GM23338 (cell line): ENCODE measurements at regions not wholly inside any gene's neighbourhood (a gene's known extent, or its start where the extent isn't known, plus 50 kb on each side); places are given as distances from the start of the nearest gene placed in this dataset.
A peak's percentile ranks its signal among the peaks of the same experiment; 100 is the strongest.

Experiments used
- ATAC-seq: fragments of 200-7000 bp; cut with Tn5 transposase; 3 replicates; pipeline ENCODE4 v1.9.1; 2020
- DNase-seq: peaks from one replicate; pipeline ENCODE4 v3.0.0-alpha.2; 2015; ENCODE audit warnings: low spot score
- H2AFZ ChIP-seq: fragments of 200-600 bp; sonication (generic); 2 replicates; pipeline ENCODE4 v1.8.0; 2016; ENCODE audit warnings: antibody characterized with exemption, mild to moderate bottlenecking, moderate library complexity
- H3F3A ChIP-seq: fragments of 200-600 bp; sonication (generic); replicated peaks from 2 replicates; pipeline ENCODE4 v1.8.0; 2017; ENCODE audit warnings: antibody characterized with exemption, mixed run types, low read depth
- H3K27ac ChIP-seq: fragments of 200-600 bp; sonication (generic); 2 replicates; pipeline ENCODE4 v1.6.1; 2016; ENCODE audit warnings: low read depth
- H3K27me3 ChIP-seq: fragments of 200-600 bp; sonication (generic); 2 replicates; pipeline ENCODE4 v1.8.0; 2016; ENCODE audit warnings: mild to moderate bottlenecking, mixed run types, moderate library complexity; ENCODE audit not compliant: insufficient read depth
- H3K36me3 ChIP-seq: fragments of 200-600 bp; sonication (generic); 2 replicates; pipeline ENCODE4 v1.8.0; 2016; ENCODE audit warnings: mild to moderate bottlenecking; ENCODE audit not compliant: insufficient read depth
- H3K4me1 ChIP-seq: fragments of 200-600 bp; sonication (generic); 2 replicates; pipeline ENCODE4 v1.8.0; 2016; ENCODE audit warnings: mild to moderate bottlenecking, moderate library complexity; ENCODE audit not compliant: insufficient read depth
- H3K4me2 ChIP-seq: fragments of 200-600 bp; sonication (generic); 2 replicates; pipeline ENCODE4 v1.7.1; 2017; ENCODE audit warnings: mixed run types
- H3K4me3 ChIP-seq: fragments of 200-600 bp; sonication (generic); 2 replicates; pipeline ENCODE4 v1.6.1; 2016; ENCODE audit warnings: mixed run types
- H3K79me2 ChIP-seq: fragments of 200-600 bp; sonication (generic); replicated peaks from 2 replicates; pipeline ENCODE4 v1.8.0; 2017; ENCODE audit warnings: mild to moderate bottlenecking; ENCODE audit not compliant: insufficient read depth
- H3K9me2 ChIP-seq: fragments of 200-600 bp; sonication (generic); 2 replicates; pipeline ENCODE4 v1.8.0; 2017; ENCODE audit not compliant: insufficient read depth
- H4K20me1 ChIP-seq: fragments of 200-600 bp; sonication (generic); replicated peaks from 2 replicates; pipeline ENCODE4 v1.8.0; 2017; ENCODE audit warnings: mild to moderate bottlenecking; ENCODE audit not compliant: insufficient read depth
- H3K27ac Mint-ChIP-seq: 2 replicates; pipeline ENCODE4 v1.8.0; 2020; ENCODE audit warnings: inconsistent platforms, mild to moderate bottlenecking, moderate library complexity, mixed read lengths
- H3K27me3 Mint-ChIP-seq: 3 replicates; pipeline ENCODE4 v1.8.0; 2022; ENCODE audit warnings: low read depth, mild to moderate bottlenecking, moderate library complexity, mixed read lengths, inconsistent platforms; ENCODE audit not compliant: insufficient read depth, poor library complexity
- H3K36me3 Mint-ChIP-seq: 3 replicates; pipeline ENCODE4 v1.8.0; 2021; ENCODE audit warnings: low read depth, mild to moderate bottlenecking, inconsistent platforms, moderate library complexity, mixed read lengths
- H3K4me1 Mint-ChIP-seq: 3 replicates; pipeline ENCODE4 v1.8.0; 2020; ENCODE audit warnings: mild to moderate bottlenecking, inconsistent platforms, mixed read lengths
- H3K4me3 Mint-ChIP-seq: 3 replicates; pipeline ENCODE4 v1.8.0; 2021; ENCODE audit warnings: moderate library complexity, mild to moderate bottlenecking, inconsistent platforms, mixed read lengths
- H3K9me3 Mint-ChIP-seq: 3 replicates; pipeline ENCODE4 v1.8.0; 2020; ENCODE audit warnings: moderate library complexity, mild to moderate bottlenecking, inconsistent platforms, mixed read lengths
- CREB1 ChIP-seq: fragments of 250-450 bp; sonication (Bioruptor Pico); IDR thresholded peaks from 2 replicates; pipeline ENCODE4 v1.5.0; 2020; ENCODE audit warnings: low read depth, mild to moderate bottlenecking, moderate library complexity
- CTCF ChIP-seq, 2 experiments: fragments of 200-600 bp in 1 of 2; sonication (generic) in 1 of 2; conservative IDR thresholded peaks; 2 replicates each; pipeline versions ENCODE4 v1.5.1 to v1.6.1; 2016 to 2017; ENCODE audit warnings: antibody characterized with exemption in 2 of 2, low read depth in 2 of 2, mild to moderate bottlenecking in 2 of 2, moderate library complexity in 1 of 2
- ETS1 ChIP-seq: IDR thresholded peaks from 2 replicates; pipeline ENCODE4 v1.6.1; 2016; ENCODE audit warnings: antibody characterized with exemption
- EZH2 ChIP-seq: fragments of 200-600 bp; sonication (generic); IDR thresholded peaks from one replicate; pipeline ENCODE4 v1.8.0; 2017; ENCODE audit warnings: antibody characterized with exemption, mild to moderate bottlenecking, low read depth; ENCODE audit not compliant: unreplicated experiment
- EZH2phosphoT487 ChIP-seq: fragments of 200-600 bp; sonication (generic); IDR thresholded peaks from one replicate; pipeline ENCODE4 v1.8.1; 2018; ENCODE audit warnings: antibody characterized with exemption; ENCODE audit not compliant: unreplicated experiment
- JUNB ChIP-seq: IDR thresholded peaks from one replicate; pipeline ENCODE4 v1.6.1; 2016; ENCODE audit warnings: antibody characterized with exemption; ENCODE audit not compliant: unreplicated experiment
- NANOG ChIP-seq: IDR thresholded peaks from 2 replicates; pipeline ENCODE4 v1.6.1; 2016; ENCODE audit warnings: antibody characterized with exemption, borderline replicate concordance
- STAT1 ChIP-seq: IDR thresholded peaks from one replicate; pipeline ENCODE4 v1.6.1; 2016; ENCODE audit warnings: antibody characterized with exemption; ENCODE audit not compliant: unreplicated experiment
- ZNF114 ChIP-seq: fragments of 250-450 bp; sonication (Bioruptor Pico); IDR thresholded peaks from 2 replicates; pipeline ENCODE4 v1.5.0; 2020; ENCODE audit warnings: mild to moderate bottlenecking, moderate library complexity
- ZNF331 ChIP-seq: fragments of 250-450 bp; sonication (Bioruptor Pico); IDR thresholded peaks from 2 replicates; pipeline ENCODE4 v1.5.0; 2020; ENCODE audit warnings: low read depth, mild to moderate bottlenecking, moderate library complexity
- ZNF462 ChIP-seq: fragments of 250-450 bp; sonication (Bioruptor Pico); IDR thresholded peaks from 2 replicates; pipeline ENCODE4 v1.5.0; 2020; ENCODE audit warnings: mild to moderate bottlenecking, moderate library complexity

GRCh38 chr5:82396871-82397514 lies 118.8 kb upstream of the RPS23 start:
- no peak for TF ChIP-seq ZNF331
- no peak for TF ChIP-seq EZH2
- no peak for TF ChIP-seq STAT1
- TF ChIP-seq ZNF114 (CRISPR knock-in tag) = no peak
- no peak for TF ChIP-seq EZH2phosphoT487
- H2AFZ ChIP-seq = peak overlapping the region; percentile 1; the same call in 1 of the 2 replicates

GRCh38 chr5:82396396-82396795 lies 118.2 kb upstream of the RPS23 start:
- Histone ChIP-seq H3K9me2 (peaks cover 6% of the 10 kb centered on the region), H3F3A (no peaks in the 10 kb centered on the region), H3K4me3 (no peak overlapping the region), H2AFZ (no peak overlapping the region), H3K27me3 (no peaks in the 10 kb centered on the region), H4K20me1 (no peaks in the 10 kb centered on the region), H3K27ac (no peak overlapping the region), H3K4me1 (no peaks in the 10 kb centered on the region), H3K4me2 (no peak overlapping the region), H3K79me2 (no peaks in the 10 kb centered on the region), H3K36me3 (no peaks in the 10 kb centered on the region)
- no peak for DNase-seq
- Mint-ChIP-seq H3K9me3 (no peaks in the 10 kb centered on the region), H3K4me1 (peaks cover 3% of the 10 kb centered on the region; the same call in 2 of the 3 replicates), H3K27me3 (no peaks in the 10 kb centered on the region), H3K4me3 (no peak overlapping the region), H3K27ac (no peak overlapping the region), H3K36me3 (no peaks in the 10 kb centered on the region)
- ATAC-seq = no peak
- no peak for TF ChIP-seq CREB1 (CRISPR knock-in tag)
- no peak for TF ChIP-seq EZH2
- TF ChIP-seq STAT1 = no peak
- no peak for TF ChIP-seq EZH2phosphoT487
- no peak for TF ChIP-seq NANOG
- TF ChIP-seq CTCF (conservative IDR thresholded peaks at IDR 0.05; ENCODE audit: low read depth in 2 of 2) = no peak
- TF ChIP-seq JUNB = no peak
- no peak for TF ChIP-seq ETS1
- TF ChIP-seq ZNF462 = no peak
- TF ChIP-seq ZNF331 = no peak
- no peak for TF ChIP-seq ZNF114 (CRISPR knock-in tag)

More at GRCh38 chr5:82396871-82397514, 118.8 kb upstream of the RPS23 start:
- Mint-ChIP-seq H3K4me3 (no peak overlapping the region), H3K36me3 (no peaks in the 10 kb centered on the region), H3K27me3 (no peaks in the 10 kb centered on the region), H3K27ac (no peak overlapping the region; the same call in 1 of the 2 replicates), H3K9me3 (no peaks in the 10 kb centered on the region), H3K4me1 (peaks cover 3% of the 10 kb centered on the region; the same call in 2 of the 3 replicates)
- DNase-seq = no peak
- H3K79me2 ChIP-seq = no peaks in the 10 kb centered on the region
- no peak overlapping the region for H3K4me2 ChIP-seq
- peaks cover 6% of the 10 kb centered on the region for H3K9me2 ChIP-seq
- no peaks in the 10 kb centered on the region for H3K36me3 ChIP-seq
- no peaks in the 10 kb centered on the region for H4K20me1 ChIP-seq
- ATAC-seq = no peak
- H3K27ac ChIP-seq = no peak overlapping the region
- no peak overlapping the region for H3K4me3 ChIP-seq
- H3K4me1 ChIP-seq = no peaks in the 10 kb centered on the region
- H3F3A ChIP-seq = no peaks in the 10 kb centered on the region
- no peaks in the 10 kb centered on the region for H3K27me3 ChIP-seq
